ENCODE measurements at regions not wholly inside any gene's neighbourhood (a gene's known extent, or its start where the extent isn't known, plus 50 kb on each side); places are given as distances from the start of the nearest gene placed in this dataset.

DNA sequence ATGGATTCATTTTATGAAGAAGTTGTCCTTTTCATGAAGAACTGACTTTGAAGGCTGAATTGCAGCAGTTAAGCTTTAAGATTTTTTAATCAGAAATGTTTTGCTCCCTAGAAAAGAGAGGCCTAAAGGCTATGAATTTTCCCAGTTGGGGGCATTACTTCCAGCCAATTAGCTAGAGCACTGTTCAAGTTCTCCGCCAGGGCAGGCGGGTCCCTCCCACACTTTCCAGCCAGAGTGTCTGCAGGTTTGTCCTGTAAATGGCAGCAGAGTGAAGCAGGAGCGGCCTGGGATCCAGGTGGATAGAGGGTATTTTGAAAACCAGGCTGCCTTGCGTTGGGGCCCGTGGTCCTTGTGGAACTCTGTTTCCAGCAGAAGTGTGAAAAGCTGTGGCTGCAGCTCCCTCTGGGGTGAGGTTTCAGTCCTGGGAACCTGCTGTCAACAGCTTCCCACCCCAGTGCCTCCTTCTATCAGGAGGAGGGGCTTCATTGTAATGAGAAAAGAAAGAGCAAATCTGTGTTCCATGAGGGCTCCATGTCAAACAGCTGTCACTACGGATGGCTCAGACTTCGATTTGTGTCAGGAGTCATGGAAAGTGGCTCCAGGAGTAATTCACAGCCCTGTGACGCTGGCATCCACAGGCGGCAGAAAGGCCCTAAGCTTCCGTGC is 210.7 kb upstream of the TMEM132C start:
- Histone ChIP-seq H3K9ac (replicated peaks; ENCODE audit: extremely low read depth, insufficient read depth, low read length) (no peak overlapping the region), H3K36me3 (ENCODE audit: control insufficient read depth in 2 of 2, extremely low read depth in 1 of 2, insufficient read depth in 2 of 2, low read length in 2 of 2) (no peaks in the 10 kb centered on the region), H2AFZ (ENCODE audit: low read depth, low read length) (no peak overlapping the region), H3K4me3 (replicated peaks in 1 of 3; ENCODE audit: insufficient read depth in 1 of 3, low read depth in 1 of 3, low read length in 3 of 3) (no peak overlapping the region), H3K27me3 (ENCODE audit: control insufficient read depth in 2 of 2, insufficient read depth in 2 of 2, low read length in 2 of 2) (no peaks in the 10 kb centered on the region), H3K4me1 (ENCODE audit: control insufficient read depth, extremely low read depth, insufficient read depth, low read length) (no peaks in the 10 kb centered on the region), H3K9me3 (replicated peaks; ENCODE audit: control insufficient read depth, insufficient read depth, low read length) (peaks cover 2% of the 10 kb centered on the region), H4K20me1 (replicated peaks; ENCODE audit: control insufficient read depth, extremely low read depth, insufficient read depth, low read length) (no peaks in the 10 kb centered on the region), H3K4me2 (ENCODE audit: insufficient read depth, low read length) (no peak overlapping the region), H3K27ac (ENCODE audit: insufficient read depth, low read depth, low read length) (no peak overlapping the region), H3K9me1 (replicated peaks; ENCODE audit: control insufficient read depth, extremely low read depth, insufficient read depth, low read length) (no peaks in the 10 kb centered on the region), H3K79me2 (ENCODE audit: control insufficient read depth, insufficient read depth, low read length) (no peaks in the 10 kb centered on the region)
- dilution Hi-C loops (cut with MboI; ENCODE audit: extremely low pct_ligation_motif_present, low sequenced_read_pairs) = no loop called here
- BruUV-seq (replicated peaks) = no TSS peak
- POLR2A ChIA-PET = no interaction called here
- CTCF ChIA-PET = no interaction called here
- FAIRE-seq = no peak
- DNase-seq (ENCODE audit: low read depth, low spot score) = no peak
- intact Hi-C loops (cut with micrococcal nuclease) = no loop called here
- TF ChIP-seq, protein P1, sequence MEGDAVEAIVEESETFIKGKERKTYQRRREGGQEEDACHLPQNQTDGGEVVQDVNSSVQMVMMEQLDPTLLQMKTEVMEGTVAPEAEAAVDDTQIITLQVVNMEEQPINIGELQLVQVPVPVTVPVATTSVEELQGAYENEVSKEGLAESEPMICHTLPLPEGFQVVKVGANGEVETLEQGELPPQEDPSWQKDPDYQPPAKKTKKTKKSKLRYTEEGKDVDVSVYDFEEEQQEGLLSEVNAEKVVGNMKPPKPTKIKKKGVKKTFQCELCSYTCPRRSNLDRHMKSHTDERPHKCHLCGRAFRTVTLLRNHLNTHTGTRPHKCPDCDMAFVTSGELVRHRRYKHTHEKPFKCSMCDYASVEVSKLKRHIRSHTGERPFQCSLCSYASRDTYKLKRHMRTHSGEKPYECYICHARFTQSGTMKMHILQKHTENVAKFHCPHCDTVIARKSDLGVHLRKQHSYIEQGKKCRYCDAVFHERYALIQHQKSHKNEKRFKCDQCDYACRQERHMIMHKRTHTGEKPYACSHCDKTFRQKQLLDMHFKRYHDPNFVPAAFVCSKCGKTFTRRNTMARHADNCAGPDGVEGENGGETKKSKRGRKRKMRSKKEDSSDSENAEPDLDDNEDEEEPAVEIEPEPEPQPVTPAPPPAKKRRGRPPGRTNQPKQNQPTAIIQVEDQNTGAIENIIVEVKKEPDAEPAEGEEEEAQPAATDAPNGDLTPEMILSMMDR (IDR thresholded peaks at IDR 0.05; ENCODE audit: extremely low read depth in 1 of 2, insufficient read depth in 1 of 2, low read depth in 1 of 2, low read length in 2 of 2) = no peak
- TF ChIP-seq GATA2 (IDR thresholded peaks at IDR 0.05; ENCODE audit: insufficient read depth, insufficient read length, low read depth, low read length) = no peak
- no peak for TF ChIP-seq POLR2AphosphoS5 (IDR thresholded peaks at IDR 0.05; ENCODE audit: insufficient read depth, low read depth, low read length)
- TF ChIP-seq MYC (IDR thresholded peaks at IDR 0.05; ENCODE audit: low read depth, low read length) = no peak
- no peak for TF ChIP-seq JUN (IDR thresholded peaks at IDR 0.05; ENCODE audit: borderline replicate concordance, insufficient read depth, insufficient read length, low read depth)
- no peak for TF ChIP-seq FOS (IDR thresholded peaks at IDR 0.05; ENCODE audit: borderline replicate concordance, insufficient read depth, low read length)

Data from endothelial cell of umbilical vein (primary cell).